Tibial nerve (tissue), 4 donors: ENCODE measurements at regions not wholly inside any gene's neighbourhood (a gene's known extent, or its start where the extent isn't known, plus 50 kb on each side); places are given as distances from the start of the nearest gene placed in this dataset.

Experiments used
- DNase-seq, 2 donors: peaks; one replicate each; pipeline ENCODE4 v3.0.0-alpha.2; 2019; ENCODE audit warnings: low spot score in 2 of 2
- H3K27ac ChIP-seq, 4 donors: fragments of 200-600 bp; sonication (generic) in 3 of 4; one replicate each; pipeline ENCODE4 v1.5.1; 2017 to 2019; ENCODE audit warnings: mild to moderate bottlenecking in 1 of 4
- H3K27me3 ChIP-seq, 2 donors: fragments of 200-600 bp; sonication (generic) in 1 of 2; one replicate each; pipeline versions ENCODE4 v1.5.1 to v1.6.0; 2017 to 2019
- H3K36me3 ChIP-seq, 3 donors: fragments of 200-600 bp; sonication (generic); one replicate each; pipeline ENCODE4 v1.5.1; 2018 to 2019
- H3K4me1 ChIP-seq, 4 donors: fragments of 200-600 bp; sonication (generic) in 3 of 4; one replicate each; pipeline ENCODE4 v1.5.1; 2017 to 2019
- H3K4me3 ChIP-seq, 4 donors: fragments of 200-600 bp; sonication (generic) in 3 of 4; one replicate each; pipeline ENCODE4 v1.5.1; 2017 to 2019; ENCODE audit warnings: mild to moderate bottlenecking in 1 of 4, moderate library complexity in 1 of 4
- H3K9me3 ChIP-seq, 4 donors: fragments of 200-600 bp; sonication (generic) in 3 of 4; one replicate each; pipeline ENCODE4 v1.5.1; 2017 to 2019
- EP300 ChIP-seq, 2 donors: sonication (generic); formaldehyde crosslinking; IDR thresholded peaks; one replicate each; pipeline ENCODE4 v1.6.1; 2017; ENCODE audit warnings: antibody characterized with exemption in 2 of 2, mild to moderate bottlenecking in 1 of 2
- POLR2A ChIP-seq, 2 donors: fragments of 450-650 bp; IDR thresholded peaks; one replicate each; pipeline ENCODE4 v1.6.1; 2017; ENCODE audit warnings: antibody characterized with exemption in 2 of 2, mild to moderate bottlenecking in 2 of 2, moderate library complexity in 2 of 2
- WGBS, 2 donors: methylation state at CpG; one replicate each; pipeline ENCODE4 v1.1.5; 2018; 5-methylcytosine and 5-hydroxymethylcytosine counted together
- TF ChIP-seq, protein P1 (sequence below), 5 experiments: fragments of 200-600 bp in 3 of 5; fragments of 450-650 bp in 2 of 5; sonication (generic) in 3 of 5; IDR thresholded peaks; one replicate each; pipeline ENCODE4 v1.5.1; 2016 to 2019; ENCODE audit warnings: antibody characterized with exemption in 5 of 5, mild to moderate bottlenecking in 3 of 5, moderate library complexity in 2 of 5

DNA sequence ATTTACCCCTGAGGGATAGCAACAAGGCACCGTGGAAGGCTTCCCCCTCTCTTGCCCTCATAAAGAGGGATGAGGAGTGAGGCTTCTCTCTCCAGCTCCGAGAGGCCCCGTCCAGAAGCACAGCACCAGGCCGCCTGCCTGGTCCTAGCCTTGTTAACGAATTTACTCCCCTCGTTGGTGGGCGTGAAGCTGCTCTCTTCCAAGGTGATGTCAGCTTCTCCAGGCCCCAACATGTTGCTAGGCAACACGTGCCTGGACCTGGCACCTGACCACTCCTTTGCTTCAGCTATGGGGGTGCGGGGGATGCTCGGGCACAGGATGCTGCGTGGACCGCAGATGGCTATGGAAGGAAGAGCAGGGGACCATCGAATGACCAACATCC lies 135.2 kb upstream of the MGMT start:
- Histone ChIP-seq H3K27me3 (no peaks in the 10 kb centered on the region), H3K9me3 (no peaks in the 10 kb centered on the region), H3K27ac (no peak overlapping the region), H3K36me3 (no peaks in the 10 kb centered on the region), H3K4me3 (no peak overlapping the region), H3K4me1 (no peaks in the 10 kb centered on the region)
- TF ChIP-seq POLR2A (IDR thresholded peaks at IDR 0.05): no peak
- TF ChIP-seq, protein P1, sequence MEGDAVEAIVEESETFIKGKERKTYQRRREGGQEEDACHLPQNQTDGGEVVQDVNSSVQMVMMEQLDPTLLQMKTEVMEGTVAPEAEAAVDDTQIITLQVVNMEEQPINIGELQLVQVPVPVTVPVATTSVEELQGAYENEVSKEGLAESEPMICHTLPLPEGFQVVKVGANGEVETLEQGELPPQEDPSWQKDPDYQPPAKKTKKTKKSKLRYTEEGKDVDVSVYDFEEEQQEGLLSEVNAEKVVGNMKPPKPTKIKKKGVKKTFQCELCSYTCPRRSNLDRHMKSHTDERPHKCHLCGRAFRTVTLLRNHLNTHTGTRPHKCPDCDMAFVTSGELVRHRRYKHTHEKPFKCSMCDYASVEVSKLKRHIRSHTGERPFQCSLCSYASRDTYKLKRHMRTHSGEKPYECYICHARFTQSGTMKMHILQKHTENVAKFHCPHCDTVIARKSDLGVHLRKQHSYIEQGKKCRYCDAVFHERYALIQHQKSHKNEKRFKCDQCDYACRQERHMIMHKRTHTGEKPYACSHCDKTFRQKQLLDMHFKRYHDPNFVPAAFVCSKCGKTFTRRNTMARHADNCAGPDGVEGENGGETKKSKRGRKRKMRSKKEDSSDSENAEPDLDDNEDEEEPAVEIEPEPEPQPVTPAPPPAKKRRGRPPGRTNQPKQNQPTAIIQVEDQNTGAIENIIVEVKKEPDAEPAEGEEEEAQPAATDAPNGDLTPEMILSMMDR (IDR thresholded peaks at IDR 0.05): no peak
- no peak for TF ChIP-seq EP300 (IDR thresholded peaks at IDR 0.05)
- WGBS, 2 donors: 84 to 86% methylated on average over 13 of the region's 13 CpGs
- DNase-seq: no peak

DNA sequence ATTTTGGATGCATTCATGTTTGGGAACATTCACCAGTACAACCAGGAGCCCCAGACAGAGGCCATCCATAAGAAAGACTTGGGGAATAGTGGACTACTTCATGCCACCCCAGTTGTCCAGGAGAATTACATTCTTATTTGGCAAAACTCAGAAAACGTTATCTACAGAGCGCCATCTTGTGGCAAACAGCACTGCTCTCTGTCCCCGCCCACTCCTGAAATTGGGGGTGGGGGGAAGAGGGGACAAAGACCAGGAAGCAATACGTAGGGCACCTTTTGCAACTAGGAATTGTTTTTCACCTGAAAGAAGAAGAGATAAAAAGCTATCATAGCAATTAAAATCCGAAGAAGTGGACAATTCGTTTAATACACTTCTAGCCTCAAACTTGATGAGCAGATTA lies 134.6 kb upstream of the MGMT start:
- Histone ChIP-seq H3K27ac (no peak overlapping the region), H3K4me1 (peaks cover 0 to 6% (median 0%) of the 10 kb centered on the region in 4 donors), H3K4me3 (no peak overlapping the region), H3K36me3 (no peaks in the 10 kb centered on the region), H3K27me3 (no peaks in the 10 kb centered on the region), H3K9me3 (no peaks in the 10 kb centered on the region)
- DNase-seq: peak in 1 of 2 donors; percentile 8
- TF ChIP-seq EP300 (IDR thresholded peaks at IDR 0.05) (no peak), POLR2A (IDR thresholded peaks at IDR 0.05) (no peak)
- TF ChIP-seq, protein P1 (IDR thresholded peaks at IDR 0.05): peak; percentile 11 to 42 (median 20)
- WGBS, 2 donors: 31 to 34% methylated on average over 6 of the region's 6 CpGs

DNA sequence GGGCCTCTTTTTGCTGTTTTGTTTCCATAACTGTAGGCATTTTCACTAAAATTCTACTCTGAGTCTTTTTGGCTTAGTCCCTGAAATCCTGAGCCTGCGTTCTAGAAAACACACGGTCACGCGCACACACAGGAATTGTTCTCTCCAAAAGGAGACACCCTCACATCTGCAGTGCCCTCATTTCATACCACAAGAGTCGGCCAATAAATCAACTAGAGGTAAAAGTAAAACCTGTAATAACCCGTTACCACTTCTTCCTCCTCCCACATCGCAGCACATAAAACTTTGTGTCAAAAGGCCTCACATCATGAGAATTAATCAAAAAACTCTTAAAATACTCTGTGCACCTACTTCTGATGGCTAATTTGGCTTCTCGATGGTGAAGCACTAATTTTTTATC lies 133.3 kb upstream of the MGMT start:
- no peak overlapping the region for H3K27ac ChIP-seq
- H3K36me3 ChIP-seq: no peaks in the 10 kb centered on the region
- H3K4me1 ChIP-seq: peaks cover 0 to 6% (median 0%) of the 10 kb centered on the region in 4 donors
- TF ChIP-seq, protein P1 (IDR thresholded peaks at IDR 0.05): no peak
- no peak overlapping the region for H3K4me3 ChIP-seq
- no peaks in the 10 kb centered on the region for H3K27me3 ChIP-seq
- H3K9me3 ChIP-seq: no peaks in the 10 kb centered on the region
- WGBS, 2 donors: 79 to 90% methylated on average over 8 of the region's 8 CpGs
- no peak for DNase-seq

DNA sequence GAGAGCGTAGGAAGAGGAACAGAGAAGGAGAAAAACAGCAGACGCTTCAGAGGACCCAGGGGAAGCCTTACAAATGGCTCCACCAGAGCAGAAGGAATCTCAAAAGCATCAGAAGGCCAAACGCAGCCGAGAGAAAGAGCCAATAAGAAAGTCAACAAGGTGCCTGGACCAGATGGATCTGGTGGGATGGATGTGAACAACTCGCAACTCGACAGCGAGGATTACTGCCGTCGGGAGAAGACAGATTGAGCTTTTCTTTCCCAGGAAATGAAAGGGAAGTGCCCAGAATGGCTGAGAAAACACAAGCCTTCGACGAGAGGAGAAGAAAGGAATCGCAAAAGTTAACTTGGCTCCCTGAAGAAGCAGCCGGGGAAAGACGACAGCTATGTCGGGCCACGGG lies 132.8 kb upstream of the MGMT start:
- DNase-seq: no peak
- TF ChIP-seq POLR2A (IDR thresholded peaks at IDR 0.05) (no peak), EP300 (IDR thresholded peaks at IDR 0.05) (no peak)
- TF ChIP-seq, protein P1 (IDR thresholded peaks at IDR 0.05): no peak
- Histone ChIP-seq H3K27ac (no peak overlapping the region), H3K4me3 (no peak overlapping the region), H3K27me3 (no peaks in the 10 kb centered on the region), H3K36me3 (no peaks in the 10 kb centered on the region), H3K4me1 (peaks cover 0 to 6% (median 0%) of the 10 kb centered on the region in 4 donors), H3K9me3 (no peaks in the 10 kb centered on the region)
- 77 to 79% methylated on average over 16 of the region's 16 CpGs for WGBS, 2 donors

DNA sequence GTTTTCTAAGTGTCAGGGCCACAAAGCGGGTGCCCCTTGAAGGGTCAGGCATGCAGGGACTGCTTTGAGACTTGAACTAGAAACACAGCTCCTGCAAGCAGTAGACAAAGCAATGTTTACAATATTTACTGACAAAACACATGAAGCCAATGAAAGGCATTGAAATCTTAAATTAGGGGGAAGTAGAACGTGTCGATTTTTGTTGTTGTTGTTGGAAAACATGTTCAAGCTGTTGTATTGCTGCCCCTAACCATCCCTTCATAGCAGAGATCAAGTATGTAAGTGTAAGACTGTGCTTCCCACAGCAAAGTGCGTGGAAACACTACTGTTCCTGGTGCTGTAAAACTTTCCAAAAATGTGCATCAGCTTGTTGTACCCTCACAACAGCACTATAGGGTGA lies 131.6 kb upstream of the MGMT start:
- Histone ChIP-seq H3K27me3 (no peaks in the 10 kb centered on the region), H3K9me3 (no peaks in the 10 kb centered on the region), H3K4me1 (peaks cover 0 to 6% (median 0%) of the 10 kb centered on the region in 4 donors), H3K4me3 (no peak overlapping the region), H3K27ac (no peak overlapping the region), H3K36me3 (no peaks in the 10 kb centered on the region)
- WGBS, 2 donors: 89 to 94% methylated on average over 4 of the region's 4 CpGs
- no peak for DNase-seq
- TF ChIP-seq EP300 (IDR thresholded peaks at IDR 0.05) (no peak), POLR2A (IDR thresholded peaks at IDR 0.05) (no peak)
- TF ChIP-seq, protein P1 (IDR thresholded peaks at IDR 0.05): no peak
